ENCODE measurements at regions not wholly inside any gene's neighbourhood (a gene's known extent, or its start where the extent isn't known, plus 50 kb on each side); places are given as distances from the start of the nearest gene placed in this dataset.

GRCh38 chr21:41086569-41086968, 81.4 kb upstream of the BACE2 start:
- peak; percentile 95 to 98 for DNase-seq

GRCh38 chr21:41090981-41091380, 77.0 kb upstream of the BACE2 start:
- DNase-seq, result peak; percentile 89 to 91

- no peak for DNase-seq
Measured at GRCh38 chr21:41091616-41092015, 76.3 kb upstream of the BACE2 start.

- DNase-seq, result no peak
Measured at GRCh38 chr21:41092312-41092711, 75.6 kb upstream of the BACE2 start.

GRCh38 chr21:41095983-41096382, 72.0 kb upstream of the BACE2 start:
- no peak for DNase-seq

GRCh38 chr21:41098076-41098475, 69.9 kb upstream of the BACE2 start:
- DNase-seq, result no peak

- DNase-seq, result no peak
Measured at GRCh38 chr21:41098481-41099042, 69.4 kb upstream of the BACE2 start.

- no peak for DNase-seq
Measured at GRCh38 chr21:41100826-41101550, 67.0 kb upstream of the BACE2 start.

- no peak for DNase-seq
Measured at GRCh38 chr21:41102281-41102680, 65.7 kb upstream of the BACE2 start.

GRCh38 chr21:41107602-41108001, 60.4 kb upstream of the BACE2 start:
- no peak for DNase-seq

GRCh38 chr21:41108668-41109585, 59.0 kb upstream of the BACE2 start:
- DNase-seq, result no peak

GRCh38 chr21:41110161-41110560, 57.8 kb upstream of the BACE2 start:
- DNase-seq, result no peak

- DNase-seq, result no peak
Measured at GRCh38 chr21:41110664-41111063, 57.3 kb upstream of the BACE2 start.

- no peak for DNase-seq
Measured at GRCh38 chr21:41111681-41112080, 56.3 kb upstream of the BACE2 start.

- DNase-seq, result peak in 1 of 2 experiments; percentile 18
Measured at GRCh38 chr21:41112740-41113692, 54.9 kb upstream of the BACE2 start.

GRCh38 chr21:41115851-41116250, 52.1 kb upstream of the BACE2 start:
- DNase-seq, result no peak
